ENCODE measurements at regions not wholly inside any gene's neighbourhood (a gene's known extent, or its start where the extent isn't known, plus 50 kb on each side); places are given as distances from the start of the nearest gene placed in this dataset.

DNA sequence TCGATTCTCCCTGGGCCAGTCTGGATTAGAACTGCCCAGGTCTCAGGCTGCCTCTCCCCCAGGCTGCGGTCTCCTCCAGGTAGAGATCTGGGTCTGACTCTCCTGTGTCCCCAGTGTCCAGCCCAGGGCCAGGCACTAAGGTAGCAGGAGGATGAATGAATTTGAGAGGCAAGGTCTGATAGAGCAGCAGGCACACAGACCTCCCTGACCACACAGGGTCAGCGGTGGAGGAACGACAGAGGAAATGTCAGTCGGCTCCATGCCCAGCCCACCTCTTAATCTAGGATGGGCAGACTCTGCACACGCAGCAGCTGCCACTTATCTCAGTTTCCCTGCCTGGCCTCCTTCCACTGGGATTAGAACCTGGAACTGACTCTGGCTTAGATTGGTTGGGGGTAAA lies 272.7 kb upstream of the MVB12B start:
- in situ Hi-C loops (cut with MboI) = no loop called here
- no peaks in the 10 kb centered on the region for H3K36me3 ChIP-seq (ENCODE audit: control insufficient read depth in 2 of 2, insufficient read depth in 2 of 2, low read length in 1 of 2)
- H3K27ac ChIP-seq (ENCODE audit: control insufficient read depth, insufficient read depth) = no peak overlapping the region
- CTCF ChIA-PET = no interaction called here
- DNase-seq (ENCODE audit: low read depth, low spot score) = no peak
- no peak for TF ChIP-seq RAD51 (IDR thresholded peaks at IDR 0.05)
- TF ChIP-seq, protein P1, sequence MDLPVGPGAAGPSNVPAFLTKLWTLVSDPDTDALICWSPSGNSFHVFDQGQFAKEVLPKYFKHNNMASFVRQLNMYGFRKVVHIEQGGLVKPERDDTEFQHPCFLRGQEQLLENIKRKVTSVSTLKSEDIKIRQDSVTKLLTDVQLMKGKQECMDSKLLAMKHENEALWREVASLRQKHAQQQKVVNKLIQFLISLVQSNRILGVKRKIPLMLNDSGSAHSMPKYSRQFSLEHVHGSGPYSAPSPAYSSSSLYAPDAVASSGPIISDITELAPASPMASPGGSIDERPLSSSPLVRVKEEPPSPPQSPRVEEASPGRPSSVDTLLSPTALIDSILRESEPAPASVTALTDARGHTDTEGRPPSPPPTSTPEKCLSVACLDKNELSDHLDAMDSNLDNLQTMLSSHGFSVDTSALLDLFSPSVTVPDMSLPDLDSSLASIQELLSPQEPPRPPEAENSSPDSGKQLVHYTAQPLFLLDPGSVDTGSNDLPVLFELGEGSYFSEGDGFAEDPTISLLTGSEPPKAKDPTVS (IDR thresholded peaks at IDR 0.05; ENCODE audit: low read depth, low read length) = no peak
- no peak for TF ChIP-seq PAX8 (IDR thresholded peaks at IDR 0.05)
- TF ChIP-seq, protein P2, sequence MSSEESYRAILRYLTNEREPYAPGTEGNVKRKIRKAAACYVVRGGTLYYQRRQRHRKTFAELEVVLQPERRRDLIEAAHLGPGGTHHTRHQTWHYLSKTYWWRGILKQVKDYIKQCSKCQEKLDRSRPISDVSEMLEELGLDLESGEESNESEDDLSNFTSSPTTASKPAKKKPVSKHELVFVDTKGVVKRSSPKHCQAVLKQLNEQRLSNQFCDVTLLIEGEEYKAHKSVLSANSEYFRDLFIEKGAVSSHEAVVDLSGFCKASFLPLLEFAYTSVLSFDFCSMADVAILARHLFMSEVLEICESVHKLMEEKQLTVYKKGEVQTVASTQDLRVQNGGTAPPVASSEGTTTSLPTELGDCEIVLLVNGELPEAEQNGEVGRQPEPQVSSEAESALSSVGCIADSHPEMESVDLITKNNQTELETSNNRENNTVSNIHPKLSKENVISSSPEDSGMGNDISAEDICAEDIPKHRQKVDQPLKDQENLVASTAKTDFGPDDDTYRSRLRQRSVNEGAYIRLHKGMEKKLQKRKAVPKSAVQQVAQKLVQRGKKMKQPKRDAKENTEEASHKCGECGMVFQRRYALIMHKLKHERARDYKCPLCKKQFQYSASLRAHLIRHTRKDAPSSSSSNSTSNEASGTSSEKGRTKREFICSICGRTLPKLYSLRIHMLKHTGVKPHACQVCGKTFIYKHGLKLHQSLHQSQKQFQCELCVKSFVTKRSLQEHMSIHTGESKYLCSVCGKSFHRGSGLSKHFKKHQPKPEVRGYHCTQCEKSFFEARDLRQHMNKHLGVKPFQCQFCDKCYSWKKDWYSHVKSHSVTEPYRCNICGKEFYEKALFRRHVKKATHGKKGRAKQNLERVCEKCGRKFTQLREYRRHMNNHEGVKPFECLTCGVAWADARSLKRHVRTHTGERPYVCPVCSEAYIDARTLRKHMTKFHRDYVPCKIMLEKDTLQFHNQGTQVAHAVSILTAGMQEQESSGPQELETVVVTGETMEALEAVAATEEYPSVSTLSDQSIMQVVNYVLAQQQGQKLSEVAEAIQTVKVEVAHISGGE (CRISPR knock-in tag; IDR thresholded peaks at IDR 0.05) = no peak
- TF ChIP-seq CBX5 (IDR thresholded peaks at IDR 0.05; ENCODE audit: low read depth) = no peak
- no peak for TF ChIP-seq CEBPB (IDR thresholded peaks at IDR 0.05; ENCODE audit: borderline replicate concordance in 1 of 2, low read depth in 2 of 2, low read length in 2 of 2)
- TF ChIP-seq, protein P3, sequence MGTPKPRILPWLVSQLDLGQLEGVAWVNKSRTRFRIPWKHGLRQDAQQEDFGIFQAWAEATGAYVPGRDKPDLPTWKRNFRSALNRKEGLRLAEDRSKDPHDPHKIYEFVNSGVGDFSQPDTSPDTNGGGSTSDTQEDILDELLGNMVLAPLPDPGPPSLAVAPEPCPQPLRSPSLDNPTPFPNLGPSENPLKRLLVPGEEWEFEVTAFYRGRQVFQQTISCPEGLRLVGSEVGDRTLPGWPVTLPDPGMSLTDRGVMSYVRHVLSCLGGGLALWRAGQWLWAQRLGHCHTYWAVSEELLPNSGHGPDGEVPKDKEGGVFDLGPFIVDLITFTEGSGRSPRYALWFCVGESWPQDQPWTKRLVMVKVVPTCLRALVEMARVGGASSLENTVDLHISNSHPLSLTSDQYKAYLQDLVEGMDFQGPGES (IDR thresholded peaks at IDR 0.05) = no peak
- no peak for TF ChIP-seq ATF7 (IDR thresholded peaks at IDR 0.05; ENCODE audit: low read depth)
- H3K4me2 ChIP-seq (ENCODE audit: control insufficient read depth, insufficient read depth) = no peak overlapping the region
- WGBS (ENCODE audit: insufficient coverage, insufficient replicate concordance, low lambda C conversion rate, missing lambda C conversion rate) = 28% methylated on average over 6 of the region's 6 CpGs
- RAD21 ChIA-PET (ENCODE audit: unreplicated experiment) = no interaction called here
- H4K20me1 ChIP-seq (ENCODE audit: control insufficient read depth, insufficient read depth) = no peaks in the 10 kb centered on the region
- H3K9ac ChIP-seq (ENCODE audit: control insufficient read depth, insufficient read depth, low read length) = no peak overlapping the region
- POLR2A ChIA-PET = no interaction called here
- no peak for ATAC-seq
- no peak overlapping the region for H2AFZ ChIP-seq (ENCODE audit: control insufficient read depth, low read depth, low read length)
- no peak overlapping the region for H3K4me3 ChIP-seq
- no peaks in the 10 kb centered on the region for H3K79me2 ChIP-seq (ENCODE audit: control insufficient read depth, insufficient read depth, low read length)
- no TSS peak for BruUV-seq (replicated peaks)
- peaks cover 1 to 3% of the 10 kb centered on the region in 2 experiments; a peak in 3 of 4 replicates for H3K27me3 ChIP-seq (replicated peaks in 1 of 2; ENCODE audit: control insufficient read depth in 2 of 2, insufficient read depth in 2 of 2, low read length in 1 of 2)
- intact Hi-C loops (cut with micrococcal nuclease; ENCODE audit: unreplicated experiment) = no loop called here
- no peak for FAIRE-seq
- H3K9me3 ChIP-seq (replicated peaks; ENCODE audit: control insufficient read depth, insufficient read depth, low read length) = no peaks in the 10 kb centered on the region
- no peaks in the 10 kb centered on the region for H3K4me1 ChIP-seq (ENCODE audit: control insufficient read depth, insufficient read depth, low read length)
- SMC1A ChIA-PET (ENCODE audit: uncharacterized antibody, unreplicated experiment) = interaction anchor here (0.6 kb wide), 1 partner anchor 678 kb away, joined by 3 read pairs; no protein-coding TSS in a partner anchor

All from GM12878 (cell line).